ENCODE measurements at regions not wholly inside any gene's neighbourhood (a gene's known extent, or its start where the extent isn't known, plus 50 kb on each side); places are given as distances from the start of the nearest gene placed in this dataset.

- TF ChIP-seq EP300 (IDR thresholded peaks at IDR 0.05) (no peak), CTCF (IDR thresholded peaks at IDR 0.05) (no peak), POLR2A (IDR thresholded peaks at IDR 0.05) (no peak), POLR2AphosphoS5 (IDR thresholded peaks at IDR 0.05) (no peak)
These were observed 206.3 kb upstream of the NR5A2 start for GRCh38 chr1:199821029-199821779.

Measured in sigmoid colon (tissue), 4 donors.